Neutrophil (primary cell): ENCODE measurements at regions not wholly inside any gene's neighbourhood (a gene's known extent, or its start where the extent isn't known, plus 50 kb on each side); places are given as distances from the start of the nearest gene placed in this dataset.

Experiments used
- H3K27ac ChIP-seq: fragments of 200-600 bp; sonication (generic); 2 replicates; pipeline ENCODE4 v1.5.1; 2016; ENCODE audit warnings: mild to moderate bottlenecking, moderate library complexity
- H3K27me3 ChIP-seq: fragments of 200-600 bp; sonication (generic); 2 replicates; pipeline ENCODE4 v1.6.0; 2016; ENCODE audit warnings: mild to moderate bottlenecking
- H3K36me3 ChIP-seq: fragments of 200-600 bp; sonication (generic); 2 replicates; pipeline ENCODE4 v1.5.1; 2017
- H3K4me1 ChIP-seq, 2 experiments: fragments of 200-600 bp in 1 of 2; sonication (generic) in 1 of 2; 1 replicate in 1 of 2; 2 replicates in 1 of 2; pipeline versions ENCODE4 v1.5.1 to v1.6.1; 2013 to 2016; ENCODE audit warnings: low read depth in 1 of 2, low read length in 1 of 2, mild to moderate bottlenecking in 1 of 2, moderate library complexity in 1 of 2; ENCODE audit not compliant: control insufficient read depth in 1 of 2, insufficient read depth in 1 of 2
- H3K4me3 ChIP-seq, 2 experiments: fragments of 200-600 bp in 1 of 2; sonication (generic) in 1 of 2; 1 replicate in 1 of 2; 2 replicates in 1 of 2; pipeline ENCODE4 v1.5.1; 2013 to 2016; ENCODE audit warnings: low read depth in 1 of 2, low read length in 1 of 2, mild to moderate bottlenecking in 1 of 2, moderate library complexity in 1 of 2
- H3K9me3 ChIP-seq: fragments of 200-600 bp; sonication (generic); 2 replicates; pipeline ENCODE4 v1.5.1; 2016
- CTCF ChIP-seq: fragments of 200-600 bp; sonication (generic); IDR thresholded peaks from 2 replicates; pipeline ENCODE4 v1.5.1; 2016; ENCODE audit warnings: antibody characterized with exemption

- H3K36me3 ChIP-seq, result no peaks in the 10 kb centered on the region
- no peak overlapping the region for H3K27ac ChIP-seq
- TF ChIP-seq CTCF, result no peak
- H3K9me3 ChIP-seq, result no peaks in the 10 kb centered on the region
- no peaks in the 10 kb centered on the region for H3K4me1 ChIP-seq
- H3K4me3 ChIP-seq, result no peak overlapping the region
- no peaks in the 10 kb centered on the region for H3K27me3 ChIP-seq
These were observed 291.4 kb downstream of the KCNS3 start for GRCh38 chr2:18169893-18170175.

GRCh38 chr2:18169121-18169892, 290.8 kb downstream of the KCNS3 start:
- no peaks in the 10 kb centered on the region for H3K36me3 ChIP-seq
- no peaks in the 10 kb centered on the region for H3K9me3 ChIP-seq
- H3K27ac ChIP-seq, result no peak overlapping the region
- TF ChIP-seq CTCF, result no peak
- no peak overlapping the region for H3K4me3 ChIP-seq
- H3K27me3 ChIP-seq, result no peaks in the 10 kb centered on the region
- no peaks in the 10 kb centered on the region for H3K4me1 ChIP-seq

- H3K27ac ChIP-seq, result no peak overlapping the region
- no peak overlapping the region for H3K4me3 ChIP-seq
- H3K9me3 ChIP-seq, result no peaks in the 10 kb centered on the region
- no peaks in the 10 kb centered on the region for H3K4me1 ChIP-seq
- no peak for TF ChIP-seq CTCF
- H3K36me3 ChIP-seq, result no peaks in the 10 kb centered on the region
- no peaks in the 10 kb centered on the region for H3K27me3 ChIP-seq
These were observed 289.4 kb downstream of the KCNS3 start for GRCh38 chr2:18167871-18168270.

GRCh38 chr2:18161681-18162080, 283.2 kb downstream of the KCNS3 start:
- H3K4me3 ChIP-seq, result no peak overlapping the region
- H3K4me1 ChIP-seq, result no peaks in the 10 kb centered on the region
- H3K9me3 ChIP-seq, result no peaks in the 10 kb centered on the region
- no peaks in the 10 kb centered on the region for H3K36me3 ChIP-seq
- no peak overlapping the region for H3K27ac ChIP-seq
- no peaks in the 10 kb centered on the region for H3K27me3 ChIP-seq
- no peak for TF ChIP-seq CTCF

GRCh38 chr2:18159896-18160295, 281.4 kb downstream of the KCNS3 start:
- Histone ChIP-seq H3K27me3 (no peaks in the 10 kb centered on the region), H3K36me3 (no peaks in the 10 kb centered on the region), H3K9me3 (no peaks in the 10 kb centered on the region), H3K27ac (no peak overlapping the region), H3K4me1 (no peaks in the 10 kb centered on the region), H3K4me3 (no peak overlapping the region)
- TF ChIP-seq CTCF, result no peak

- no peaks in the 10 kb centered on the region for H3K4me1 ChIP-seq
- H3K36me3 ChIP-seq, result no peaks in the 10 kb centered on the region
- H3K4me3 ChIP-seq, result no peak overlapping the region
- H3K27ac ChIP-seq, result no peak overlapping the region
- no peak for TF ChIP-seq CTCF
- H3K9me3 ChIP-seq, result no peaks in the 10 kb centered on the region
- no peaks in the 10 kb centered on the region for H3K27me3 ChIP-seq
These were observed 278.0 kb downstream of the KCNS3 start for GRCh38 chr2:18156421-18156820.
